ENCODE measurements at regions not wholly inside any gene's neighbourhood (a gene's known extent, or its start where the extent isn't known, plus 50 kb on each side); places are given as distances from the start of the nearest gene placed in this dataset.

DNA sequence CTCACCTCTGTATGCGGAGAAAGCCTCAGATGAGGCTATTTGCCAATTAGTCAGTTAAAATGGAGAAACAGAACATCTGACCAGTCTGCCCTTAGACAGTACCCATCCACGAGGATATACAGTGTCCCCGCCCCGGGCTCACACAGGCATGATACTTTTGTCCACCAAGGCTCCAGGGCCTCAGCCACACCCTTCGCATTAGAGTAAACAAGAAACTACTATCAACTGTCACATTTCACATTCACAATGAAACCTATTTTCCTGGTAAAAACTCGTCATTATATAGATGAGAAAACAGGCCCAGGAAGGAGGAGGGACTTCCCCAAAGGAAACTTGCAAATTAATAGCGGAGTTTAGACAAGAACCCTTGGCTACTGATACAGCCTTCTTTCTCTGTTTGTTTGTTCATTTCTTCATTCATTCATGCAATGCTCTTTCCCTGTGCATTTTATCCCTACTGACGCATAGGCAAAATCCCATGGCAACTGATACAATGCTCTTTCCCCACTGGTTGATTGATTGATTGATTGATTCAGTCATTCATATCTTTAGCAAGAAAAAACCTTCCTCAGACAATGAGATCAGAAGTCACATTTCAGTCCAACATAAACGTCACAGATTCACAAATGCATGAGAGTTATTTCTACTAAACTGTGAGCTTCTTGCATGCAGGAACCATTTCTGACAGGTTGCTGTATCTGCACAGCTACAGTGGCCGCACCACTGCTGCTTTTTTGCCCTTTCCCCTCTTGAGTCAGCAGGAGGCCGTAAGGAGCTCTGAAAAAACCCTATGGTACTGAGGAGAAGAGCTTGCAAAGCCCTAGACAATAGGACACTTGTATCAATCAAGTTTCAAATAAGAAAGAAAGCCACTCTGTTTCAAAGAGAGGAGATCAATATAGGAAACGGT is 777.1 kb downstream of the RNF144A start:
- TF ChIP-seq POLR2A (IDR thresholded peaks at IDR 0.05) (no peak), CTCF (IDR thresholded peaks at IDR 0.05) (no peak), POLR2AphosphoS5 (IDR thresholded peaks at IDR 0.05) (no peak), EP300 (IDR thresholded peaks at IDR 0.05) (no peak)
